CD8-positive, alpha-beta memory T cell (primary cell): ENCODE measurements at regions not wholly inside any gene's neighbourhood (a gene's known extent, or its start where the extent isn't known, plus 50 kb on each side); places are given as distances from the start of the nearest gene placed in this dataset.

ENCODE experiments used
- CTCF ChIA-PET: fragments of 350-600 bp; sonication (Branson Sonifier 250); formaldehyde crosslinking; loops from one replicate; lab custom pipeline; 2021; ENCODE audit warnings: antibody characterized with exemption; lab: Charles Lee
- POLR2A ChIA-PET: fragments of 350-600 bp; sonication (Branson Sonifier 250); formaldehyde crosslinking; loops from one replicate; lab custom pipeline; 2021; ENCODE audit warnings: antibody characterized with exemption; lab: Charles Lee
- DNase-seq, 5 donors: peaks; one replicate each; pipeline versions ENCODE4 v3.0.0 to v3.0.0-alpha.2; 2020 to 2022; ENCODE audit warnings: mixed read lengths in 1 of 5
- H3K27ac ChIP-seq: one replicate; pipeline ENCODE4 v1.7.0; 2013; ENCODE audit warnings: low read depth, mild to moderate bottlenecking, low read length, moderate library complexity
- H3K27me3 ChIP-seq: 2 replicates; pipeline ENCODE4 v1.7.0; 2013; ENCODE audit warnings: low read length, mild to moderate bottlenecking; ENCODE audit not compliant: insufficient read depth, poor library complexity, severe bottlenecking
- H3K36me3 ChIP-seq: 2 replicates; pipeline ENCODE4 v1.7.0; 2013; ENCODE audit warnings: mild to moderate bottlenecking, low read length, moderate library complexity; ENCODE audit not compliant: insufficient read depth
- H3K4me1 ChIP-seq: 2 replicates; pipeline ENCODE4 v1.7.0; 2013; ENCODE audit warnings: mild to moderate bottlenecking, low read length, moderate library complexity; ENCODE audit not compliant: insufficient read depth
- H3K4me3 ChIP-seq: 2 replicates; pipeline ENCODE4 v1.7.0; 2013; ENCODE audit warnings: mild to moderate bottlenecking, low read length
- H3K9me3 ChIP-seq: 2 replicates; pipeline ENCODE4 v1.7.0; 2013; ENCODE audit warnings: mild to moderate bottlenecking, low read length
- H3K27ac Mint-ChIP-seq, 8 donors: one replicate each; pipeline ENCODE4 v1.8.0; 2020 to 2021; ENCODE audit warnings: mixed read lengths in 8 of 8, mild to moderate bottlenecking in 6 of 8, inconsistent platforms in 3 of 8, moderate library complexity in 3 of 8
- H3K27me3 Mint-ChIP-seq, 2 donors: one replicate each; pipeline ENCODE4 v1.8.0; 2020 to 2021; ENCODE audit warnings: mixed read lengths in 2 of 2, mild to moderate bottlenecking in 1 of 2, moderate library complexity in 1 of 2
- H3K36me3 Mint-ChIP-seq, 3 donors: one replicate each; pipeline ENCODE4 v1.8.0; 2020 to 2021; ENCODE audit warnings: mixed read lengths in 3 of 3, inconsistent platforms in 1 of 3, mild to moderate bottlenecking in 1 of 3
- H3K4me1 Mint-ChIP-seq, 3 donors: one replicate each; pipeline ENCODE4 v1.8.0; 2020 to 2021; ENCODE audit warnings: mixed read lengths in 3 of 3, inconsistent platforms in 1 of 3, mild to moderate bottlenecking in 1 of 3
- H3K4me3 Mint-ChIP-seq, 7 donors: one replicate each; pipeline ENCODE4 v1.8.0; 2020 to 2021; ENCODE audit warnings: mixed read lengths in 7 of 7, mild to moderate bottlenecking in 6 of 7, moderate library complexity in 4 of 7, inconsistent platforms in 2 of 7
- H3K9me3 Mint-ChIP-seq, 5 donors: one replicate each; pipeline ENCODE4 v1.8.0; 2020 to 2022; ENCODE audit warnings: mixed read lengths in 5 of 5, mild to moderate bottlenecking in 3 of 5, moderate library complexity in 2 of 5, inconsistent platforms in 1 of 5

GRCh38 chr5:129204525-129204924 lies 110.0 kb downstream of the ISOC1 start:
- CTCF ChIA-PET: no interaction called here
- Mint-ChIP-seq H3K9me3 (peaks cover 5 to 22% (median 10%) of the 10 kb centered on the region in 5 donors), H3K4me3 (no peak overlapping the region), H3K27me3 (no peaks in the 10 kb centered on the region), H3K36me3 (peaks cover 0 to under 1% (median 0%) of the 10 kb centered on the region in 3 donors), H3K4me1 (no peaks in the 10 kb centered on the region), H3K27ac (no peak overlapping the region)
- Histone ChIP-seq H3K4me3 (no peak overlapping the region), H3K27me3 (no peaks in the 10 kb centered on the region), H3K27ac (no peak overlapping the region), H3K36me3 (no peaks in the 10 kb centered on the region), H3K4me1 (no peaks in the 10 kb centered on the region), H3K9me3 (no peaks in the 10 kb centered on the region)
- POLR2A ChIA-PET: no interaction called here
- no peak for DNase-seq

- DNase-seq: no peak
- Mint-ChIP-seq H3K36me3 (peaks cover 0 to 14% (median 0%) of the 10 kb centered on the region in 3 donors), H3K4me1 (no peaks in the 10 kb centered on the region), H3K4me3 (no peak overlapping the region), H3K27me3 (no peaks in the 10 kb centered on the region), H3K27ac (no peak overlapping the region), H3K9me3 (peaks cover 12 to 45% (median 35%) of the 10 kb centered on the region in 5 donors)
- ChIA-PET POLR2A (no interaction called here), CTCF (no interaction called here)
- no peaks in the 10 kb centered on the region for H3K4me1 ChIP-seq
- H3K36me3 ChIP-seq: no peaks in the 10 kb centered on the region
- no peak overlapping the region for H3K4me3 ChIP-seq
- H3K27me3 ChIP-seq: no peaks in the 10 kb centered on the region
- no peaks in the 10 kb centered on the region for H3K9me3 ChIP-seq
- no peak overlapping the region for H3K27ac ChIP-seq
Measured at GRCh38 chr5:129216001-129216400, 121.5 kb downstream of the ISOC1 start.

GRCh38 chr5:129217179-129217578 lies 122.6 kb downstream of the ISOC1 start:
- no peak overlapping the region for H3K4me3 ChIP-seq
- Mint-ChIP-seq H3K4me1 (no peaks in the 10 kb centered on the region), H3K36me3 (peaks cover 0 to 14% (median 0%) of the 10 kb centered on the region in 3 donors), H3K9me3 (peaks cover 12 to 33% (median 23%) of the 10 kb centered on the region in 5 donors), H3K27me3 (no peaks in the 10 kb centered on the region), H3K4me3 (no peak overlapping the region), H3K27ac (no peak overlapping the region)
- POLR2A ChIA-PET: no interaction called here
- H3K27ac ChIP-seq: no peak overlapping the region
- H3K9me3 ChIP-seq: no peaks in the 10 kb centered on the region
- no peaks in the 10 kb centered on the region for H3K4me1 ChIP-seq
- CTCF ChIA-PET: no interaction called here
- no peak for DNase-seq
- H3K36me3 ChIP-seq: no peaks in the 10 kb centered on the region
- no peaks in the 10 kb centered on the region for H3K27me3 ChIP-seq

- ChIA-PET POLR2A (no interaction called here), CTCF (no interaction called here)
- no peak overlapping the region for H3K4me3 ChIP-seq
- no peaks in the 10 kb centered on the region for H3K36me3 ChIP-seq
- no peak overlapping the region for H3K27ac Mint-ChIP-seq
- no peaks in the 10 kb centered on the region for H3K36me3 Mint-ChIP-seq
- H3K4me1 ChIP-seq: no peaks in the 10 kb centered on the region
- H3K4me3 Mint-ChIP-seq: no peak overlapping the region
- H3K27me3 ChIP-seq: no peaks in the 10 kb centered on the region
- DNase-seq: no peak
- no peak overlapping the region for H3K27ac ChIP-seq
- no peaks in the 10 kb centered on the region for H3K9me3 ChIP-seq
- H3K27me3 Mint-ChIP-seq: no peaks in the 10 kb centered on the region
- peaks cover 0 to 6% (median 2%) of the 10 kb centered on the region in 5 donors for H3K9me3 Mint-ChIP-seq
- no peaks in the 10 kb centered on the region for H3K4me1 Mint-ChIP-seq
Measured at GRCh38 chr5:129223178-129223577, 128.6 kb downstream of the ISOC1 start.

- no peaks in the 10 kb centered on the region for H3K4me1 ChIP-seq
- Mint-ChIP-seq H3K4me1 (no peaks in the 10 kb centered on the region), H3K27ac (no peak overlapping the region), H3K9me3 (peaks cover 2 to 14% (median 8%) of the 10 kb centered on the region in 5 donors), H3K36me3 (peaks cover 0 to 5% (median 0%) of the 10 kb centered on the region in 3 donors), H3K27me3 (no peaks in the 10 kb centered on the region), H3K4me3 (no peak overlapping the region)
- no peaks in the 10 kb centered on the region for H3K9me3 ChIP-seq
- no peak overlapping the region for H3K4me3 ChIP-seq
- H3K27me3 ChIP-seq: no peaks in the 10 kb centered on the region
- CTCF ChIA-PET: no interaction called here
- DNase-seq: no peak
- no peaks in the 10 kb centered on the region for H3K36me3 ChIP-seq
- no peak overlapping the region for H3K27ac ChIP-seq
- POLR2A ChIA-PET: no interaction called here
Measured at GRCh38 chr5:129228577-129228976, 134.0 kb downstream of the ISOC1 start.

GRCh38 chr5:129241755-129242154 lies 147.2 kb downstream of the ISOC1 start:
- H3K4me3 Mint-ChIP-seq: no peak overlapping the region
- POLR2A ChIA-PET: no interaction called here
- H3K4me1 ChIP-seq: no peaks in the 10 kb centered on the region
- H3K4me1 Mint-ChIP-seq: no peaks in the 10 kb centered on the region
- no peaks in the 10 kb centered on the region for H3K36me3 ChIP-seq
- H3K27me3 ChIP-seq: no peaks in the 10 kb centered on the region
- CTCF ChIA-PET: no interaction called here
- no peak for DNase-seq
- no peak overlapping the region for H3K4me3 ChIP-seq
- H3K9me3 Mint-ChIP-seq: peaks cover 0 to 9% (median 6%) of the 10 kb centered on the region in 5 donors
- H3K27ac Mint-ChIP-seq: no peak overlapping the region
- no peaks in the 10 kb centered on the region for H3K9me3 ChIP-seq
- H3K27me3 Mint-ChIP-seq: no peaks in the 10 kb centered on the region
- peaks cover 0 to 6% (median 0%) of the 10 kb centered on the region in 3 donors for H3K36me3 Mint-ChIP-seq
- H3K27ac ChIP-seq: no peak overlapping the region

- H3K9me3 ChIP-seq: no peaks in the 10 kb centered on the region
- H3K36me3 Mint-ChIP-seq: peaks cover 0 to 9% (median 0%) of the 10 kb centered on the region in 3 donors
- H3K36me3 ChIP-seq: no peaks in the 10 kb centered on the region
- CTCF ChIA-PET: no interaction called here
- H3K27me3 Mint-ChIP-seq: no peaks in the 10 kb centered on the region
- no peak overlapping the region for H3K4me3 Mint-ChIP-seq
- no peak overlapping the region for H3K27ac Mint-ChIP-seq
- POLR2A ChIA-PET: no interaction called here
- DNase-seq: no peak
- H3K27me3 ChIP-seq: no peaks in the 10 kb centered on the region
- H3K4me3 ChIP-seq: no peak overlapping the region
- H3K4me1 Mint-ChIP-seq: no peaks in the 10 kb centered on the region
- H3K4me1 ChIP-seq: no peaks in the 10 kb centered on the region
- H3K27ac ChIP-seq: no peak overlapping the region
- peaks cover 0 to 9% (median 6%) of the 10 kb centered on the region in 5 donors for H3K9me3 Mint-ChIP-seq
Measured at GRCh38 chr5:129243039-129243438, 148.5 kb downstream of the ISOC1 start.

GRCh38 chr5:129244478-129244877 lies 149.9 kb downstream of the ISOC1 start:
- Histone ChIP-seq H3K4me1 (no peaks in the 10 kb centered on the region), H3K4me3 (no peak overlapping the region), H3K27ac (no peak overlapping the region), H3K27me3 (no peaks in the 10 kb centered on the region), H3K36me3 (no peaks in the 10 kb centered on the region), H3K9me3 (no peaks in the 10 kb centered on the region)
- peaks cover 0 to 9% (median 0%) of the 10 kb centered on the region in 3 donors for H3K36me3 Mint-ChIP-seq
- no peak for DNase-seq
- no peaks in the 10 kb centered on the region for H3K27me3 Mint-ChIP-seq
- POLR2A ChIA-PET: no interaction called here
- H3K27ac Mint-ChIP-seq: no peak overlapping the region
- no peaks in the 10 kb centered on the region for H3K4me1 Mint-ChIP-seq
- H3K9me3 Mint-ChIP-seq: peaks cover 0 to 9% (median 4%) of the 10 kb centered on the region in 5 donors
- CTCF ChIA-PET: no interaction called here
- no peak overlapping the region for H3K4me3 Mint-ChIP-seq

- no peaks in the 10 kb centered on the region for H3K4me1 Mint-ChIP-seq
- no peak for DNase-seq
- H3K36me3 ChIP-seq: no peaks in the 10 kb centered on the region
- H3K27me3 ChIP-seq: no peaks in the 10 kb centered on the region
- no peaks in the 10 kb centered on the region for H3K27me3 Mint-ChIP-seq
- ChIA-PET POLR2A (no interaction called here), CTCF (no interaction called here)
- H3K9me3 ChIP-seq: no peaks in the 10 kb centered on the region
- no peak overlapping the region for H3K27ac Mint-ChIP-seq
- peaks cover 0 to 9% (median 0%) of the 10 kb centered on the region in 3 donors for H3K36me3 Mint-ChIP-seq
- no peak overlapping the region for H3K27ac ChIP-seq
- no peaks in the 10 kb centered on the region for H3K4me1 ChIP-seq
- H3K4me3 ChIP-seq: no peak overlapping the region
- no peak overlapping the region for H3K4me3 Mint-ChIP-seq
- peaks cover 0 to 9% (median 4%) of the 10 kb centered on the region in 5 donors for H3K9me3 Mint-ChIP-seq
Measured at GRCh38 chr5:129245489-129245888, 150.9 kb downstream of the ISOC1 start.
